ENCODE measurements at regions not wholly inside any gene's neighbourhood (a gene's known extent, or its start where the extent isn't known, plus 50 kb on each side); places are given as distances from the start of the nearest gene placed in this dataset.

- Mint-ChIP-seq H3K4me1 (no peaks in the 10 kb centered on the region), H3K4me3 (no peak overlapping the region), H3K27ac (no peak overlapping the region), H3K9me3 (ENCODE audit: low read depth) (no peaks in the 10 kb centered on the region), H3K27me3 (no peaks in the 10 kb centered on the region), H3K36me3 (ENCODE audit: low read depth) (no peaks in the 10 kb centered on the region)
- intact Hi-C loops (cut with DNase I, micrococcal nuclease): no loop called here
- POLR2A ChIA-PET: no interaction called here
- ATAC-seq (peak; percentile 60), DNase-seq (no peak)
- CTCF ChIA-PET: no interaction called here
Observed at GRCh38 chr5:97888439-97888838, 705.4 kb upstream of the RIOK2 start.

- Mint-ChIP-seq H3K4me3 (no peak overlapping the region), H3K27me3 (no peaks in the 10 kb centered on the region), H3K4me1 (no peaks in the 10 kb centered on the region), H3K36me3 (ENCODE audit: low read depth) (no peaks in the 10 kb centered on the region), H3K27ac (no peak overlapping the region), H3K9me3 (ENCODE audit: low read depth) (no peaks in the 10 kb centered on the region)
- DNase-seq: no peak
- no peak for ATAC-seq
- intact Hi-C loops (cut with DNase I, micrococcal nuclease): no loop called here
- POLR2A ChIA-PET: no interaction called here
- CTCF ChIA-PET: no interaction called here
Observed at GRCh38 chr5:97891971-97892370, 708.9 kb upstream of the RIOK2 start.

- CTCF ChIA-PET: no interaction called here
- Mint-ChIP-seq H3K27me3 (no peaks in the 10 kb centered on the region), H3K27ac (no peak overlapping the region), H3K36me3 (ENCODE audit: low read depth) (no peaks in the 10 kb centered on the region), H3K9me3 (ENCODE audit: low read depth) (peaks cover 8% of the 10 kb centered on the region), H3K4me3 (no peak overlapping the region), H3K4me1 (no peaks in the 10 kb centered on the region)
- intact Hi-C loops (cut with DNase I, micrococcal nuclease): no loop called here
- POLR2A ChIA-PET: no interaction called here
- ATAC-seq (no peak), DNase-seq (no peak)
Observed at GRCh38 chr5:97903742-97904141, 720.7 kb upstream of the RIOK2 start.

- intact Hi-C loops (cut with DNase I, micrococcal nuclease): no loop called here
- no peaks in the 10 kb centered on the region for H3K4me1 Mint-ChIP-seq
- H3K4me3 Mint-ChIP-seq: no peak overlapping the region
- CTCF ChIA-PET: no interaction called here
- DNase-seq (no peak), ATAC-seq (no peak)
- peaks cover 8% of the 10 kb centered on the region for H3K9me3 Mint-ChIP-seq (ENCODE audit: low read depth)
- H3K27me3 Mint-ChIP-seq: no peaks in the 10 kb centered on the region
- H3K36me3 Mint-ChIP-seq (ENCODE audit: low read depth): no peaks in the 10 kb centered on the region
- POLR2A ChIA-PET: no interaction called here
- H3K27ac Mint-ChIP-seq: no peak overlapping the region
Observed at GRCh38 chr5:97906135-97906534, 723.1 kb upstream of the RIOK2 start.

- H3K36me3 Mint-ChIP-seq (ENCODE audit: low read depth): no peaks in the 10 kb centered on the region
- H3K4me3 Mint-ChIP-seq: no peak overlapping the region
- H3K4me1 Mint-ChIP-seq: no peaks in the 10 kb centered on the region
- ChIA-PET CTCF (no interaction called here), POLR2A (no interaction called here)
- peaks cover 8% of the 10 kb centered on the region for H3K9me3 Mint-ChIP-seq (ENCODE audit: low read depth)
- ATAC-seq (no peak), DNase-seq (no peak)
- no peak overlapping the region for H3K27ac Mint-ChIP-seq
- no peaks in the 10 kb centered on the region for H3K27me3 Mint-ChIP-seq
- intact Hi-C loops (cut with DNase I, micrococcal nuclease): no loop called here
Observed at GRCh38 chr5:97907646-97908400, 724.8 kb upstream of the RIOK2 start.

GRCh38 chr5:97909541-97909940, 726.5 kb upstream of the RIOK2 start:
- no peak for ATAC-seq
- no peak overlapping the region for H3K27ac Mint-ChIP-seq
- peaks cover 2% of the 10 kb centered on the region for H3K27me3 Mint-ChIP-seq
- intact Hi-C loops (cut with DNase I, micrococcal nuclease): no loop called here
- no peaks in the 10 kb centered on the region for H3K36me3 Mint-ChIP-seq (ENCODE audit: low read depth)
- H3K4me3 Mint-ChIP-seq: no peak overlapping the region
- peaks cover 5% of the 10 kb centered on the region for H3K9me3 Mint-ChIP-seq (ENCODE audit: low read depth)
- DNase-seq: no peak
- POLR2A ChIA-PET: no interaction called here
- no peaks in the 10 kb centered on the region for H3K4me1 Mint-ChIP-seq
- CTCF ChIA-PET: no interaction called here

- H3K27ac Mint-ChIP-seq: no peak overlapping the region
- no peak for DNase-seq
- H3K9me3 Mint-ChIP-seq (ENCODE audit: low read depth): no peaks in the 10 kb centered on the region
- no peaks in the 10 kb centered on the region for H3K36me3 Mint-ChIP-seq (ENCODE audit: low read depth)
- ATAC-seq: no peak
- H3K4me1 Mint-ChIP-seq: no peaks in the 10 kb centered on the region
- H3K4me3 Mint-ChIP-seq: no peak overlapping the region
- ChIA-PET POLR2A (no interaction called here), CTCF (no interaction called here)
- H3K27me3 Mint-ChIP-seq: peaks cover 2% of the 10 kb centered on the region
- intact Hi-C loops (cut with DNase I, micrococcal nuclease): no loop called here
Observed at GRCh38 chr5:97914483-97914882, 731.4 kb upstream of the RIOK2 start.

GRCh38 chr5:97915106-97915505, 732.1 kb upstream of the RIOK2 start:
- POLR2A ChIA-PET: no interaction called here
- intact Hi-C loops (cut with DNase I, micrococcal nuclease): no loop called here
- CTCF ChIA-PET: no interaction called here

GRCh38 chr5:97918057-97918456, 735.0 kb upstream of the RIOK2 start:
- H3K9me3 Mint-ChIP-seq (ENCODE audit: low read depth): no peaks in the 10 kb centered on the region
- ChIA-PET CTCF (no interaction called here), POLR2A (no interaction called here)
- ATAC-seq (no peak), DNase-seq (no peak)
- H3K27me3 Mint-ChIP-seq: peaks cover 2% of the 10 kb centered on the region
- intact Hi-C loops (cut with DNase I, micrococcal nuclease): no loop called here
- no peaks in the 10 kb centered on the region for H3K4me1 Mint-ChIP-seq
- H3K27ac Mint-ChIP-seq: no peak overlapping the region
- no peaks in the 10 kb centered on the region for H3K36me3 Mint-ChIP-seq (ENCODE audit: low read depth)
- no peak overlapping the region for H3K4me3 Mint-ChIP-seq

More at GRCh38 chr5:97915106-97915505, 732.1 kb upstream of the RIOK2 start:
- Mint-ChIP-seq H3K27me3 (peaks cover 2% of the 10 kb centered on the region), H3K4me1 (no peaks in the 10 kb centered on the region), H3K27ac (no peak overlapping the region), H3K9me3 (ENCODE audit: low read depth) (no peaks in the 10 kb centered on the region), H3K4me3 (no peak overlapping the region), H3K36me3 (ENCODE audit: low read depth) (no peaks in the 10 kb centered on the region)
- ATAC-seq: no peak
- no peak for DNase-seq

- ATAC-seq (no peak), DNase-seq (no peak)
- Mint-ChIP-seq H3K4me1 (no peaks in the 10 kb centered on the region), H3K27me3 (peaks cover 2% of the 10 kb centered on the region), H3K27ac (no peak overlapping the region), H3K4me3 (no peak overlapping the region), H3K36me3 (ENCODE audit: low read depth) (no peaks in the 10 kb centered on the region), H3K9me3 (ENCODE audit: low read depth) (no peaks in the 10 kb centered on the region)
- POLR2A ChIA-PET: no interaction called here
- CTCF ChIA-PET: no interaction called here
- intact Hi-C loops (cut with DNase I, micrococcal nuclease): no loop called here
Observed at GRCh38 chr5:97918620-97919019, 735.6 kb upstream of the RIOK2 start.

GRCh38 chr5:97919719-97920118, 736.7 kb upstream of the RIOK2 start:
- H3K36me3 Mint-ChIP-seq (ENCODE audit: low read depth): no peaks in the 10 kb centered on the region
- no peak for DNase-seq
- no peak overlapping the region for H3K27ac Mint-ChIP-seq
- no peak for ATAC-seq
- intact Hi-C loops (cut with DNase I, micrococcal nuclease): no loop called here
- H3K27me3 Mint-ChIP-seq: no peaks in the 10 kb centered on the region
- H3K9me3 Mint-ChIP-seq (ENCODE audit: low read depth): no peaks in the 10 kb centered on the region
- H3K4me3 Mint-ChIP-seq: no peak overlapping the region
- no peaks in the 10 kb centered on the region for H3K4me1 Mint-ChIP-seq
- POLR2A ChIA-PET: no interaction called here
- CTCF ChIA-PET: no interaction called here

- CTCF ChIA-PET: no interaction called here
- POLR2A ChIA-PET: no interaction called here
- DNase-seq (no peak), ATAC-seq (no peak)
- intact Hi-C loops (cut with DNase I, micrococcal nuclease): no loop called here
- Mint-ChIP-seq H3K4me3 (no peak overlapping the region), H3K36me3 (ENCODE audit: low read depth) (no peaks in the 10 kb centered on the region), H3K27ac (no peak overlapping the region), H3K9me3 (ENCODE audit: low read depth) (no peaks in the 10 kb centered on the region), H3K4me1 (no peaks in the 10 kb centered on the region), H3K27me3 (no peaks in the 10 kb centered on the region)
Observed at GRCh38 chr5:97922776-97923175, 739.7 kb upstream of the RIOK2 start.

GRCh38 chr5:97923496-97923895, 740.4 kb upstream of the RIOK2 start:
- no peak overlapping the region for H3K4me3 Mint-ChIP-seq
- no peaks in the 10 kb centered on the region for H3K36me3 Mint-ChIP-seq (ENCODE audit: low read depth)
- ChIA-PET POLR2A (no interaction called here), CTCF (no interaction called here)
- H3K27ac Mint-ChIP-seq: no peak overlapping the region
- no peaks in the 10 kb centered on the region for H3K9me3 Mint-ChIP-seq (ENCODE audit: low read depth)
- no peaks in the 10 kb centered on the region for H3K27me3 Mint-ChIP-seq
- DNase-seq (no peak), ATAC-seq (no peak)
- H3K4me1 Mint-ChIP-seq: no peaks in the 10 kb centered on the region
- intact Hi-C loops (cut with DNase I, micrococcal nuclease): no loop called here
